Duodenal mucosa (tissue), 2 donors: ENCODE measurements at regions not wholly inside any gene's neighbourhood (a gene's known extent, or its start where the extent isn't known, plus 50 kb on each side); places are given as distances from the start of the nearest gene placed in this dataset.
A peak's percentile ranks its signal among the peaks of the same experiment; 100 is the strongest.

Source experiments
- H3K27ac ChIP-seq: one replicate; pipeline ENCODE4 v1.7.0; 2013; ENCODE audit warnings: low read depth, low read length
- H3K27me3 ChIP-seq, 2 donors: one replicate each; pipeline ENCODE4 v1.7.0; 2013; ENCODE audit warnings: low read length in 2 of 2, control low read depth in 1 of 2; ENCODE audit not compliant: insufficient read depth in 2 of 2, control insufficient read depth in 1 of 2
- H3K36me3 ChIP-seq, 2 donors: one replicate each; pipeline ENCODE4 v1.7.0; 2013; ENCODE audit warnings: low read length in 2 of 2, control low read depth in 1 of 2; ENCODE audit not compliant: insufficient read depth in 2 of 2, control insufficient read depth in 1 of 2
- H3K4me1 ChIP-seq, 2 donors: one replicate each; pipeline ENCODE4 v1.7.0; 2013; ENCODE audit warnings: low read length in 2 of 2, control low read depth in 1 of 2; ENCODE audit not compliant: insufficient read depth in 2 of 2, control insufficient read depth in 1 of 2
- H3K4me3 ChIP-seq, 2 donors: one replicate each; pipeline ENCODE4 v1.7.0; 2013; ENCODE audit warnings: low read length in 2 of 2, low read depth in 1 of 2
- H3K9ac ChIP-seq, 2 donors: one replicate each; pipeline ENCODE4 v1.7.0; 2013; ENCODE audit warnings: low read length in 2 of 2, low read depth in 1 of 2
- H3K9me3 ChIP-seq, 2 donors: one replicate each; pipeline ENCODE4 v1.7.0; 2013; ENCODE audit warnings: low read length in 2 of 2, control low read depth in 1 of 2; ENCODE audit not compliant: control insufficient read depth in 1 of 2

GRCh38 chr7:93048136-93048930 is 69.4 kb downstream of the SAMD9 start:
- H3K36me3 ChIP-seq, result no peaks in the 10 kb centered on the region
- H3K4me1 ChIP-seq, result peaks cover 1 to 6% of the 10 kb centered on the region in 2 donors
- H3K9ac ChIP-seq, result no peak overlapping the region
- H3K27me3 ChIP-seq, result no peaks in the 10 kb centered on the region
- H3K4me3 ChIP-seq, result no peak overlapping the region
- H3K27ac ChIP-seq, result no peak overlapping the region
- no peaks in the 10 kb centered on the region for H3K9me3 ChIP-seq

DNA sequence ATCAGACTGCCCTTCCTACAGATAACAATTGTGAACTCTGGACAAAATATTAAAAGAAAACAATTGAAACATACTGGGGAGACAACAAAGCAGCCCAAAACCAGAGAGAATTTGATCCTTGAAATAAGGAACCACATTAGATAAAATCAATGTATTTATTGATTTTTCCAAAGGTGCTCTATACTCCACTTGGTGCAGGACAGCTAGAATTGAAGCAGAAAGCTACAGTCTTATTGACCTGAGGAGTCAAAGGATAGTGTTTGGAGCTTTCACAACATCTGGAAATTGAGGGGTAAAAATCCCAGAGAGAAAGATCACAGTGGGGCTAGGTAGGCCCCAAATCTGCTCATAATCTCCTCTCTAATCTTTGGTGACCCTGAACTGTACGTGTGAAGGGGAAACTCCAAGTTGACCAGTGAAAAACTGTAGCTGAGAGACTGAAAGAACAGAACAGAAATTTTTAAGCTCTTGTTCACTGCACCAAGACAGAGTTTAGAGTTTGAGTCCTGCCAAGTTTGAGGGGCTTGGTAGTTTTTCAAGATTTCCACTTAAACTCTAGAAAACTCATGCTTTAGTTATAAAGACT is 70.2 kb downstream of the SAMD9 start:
- peaks cover 3 to 5% of the 10 kb centered on the region in 2 donors for H3K4me1 ChIP-seq
- H3K9ac ChIP-seq, result no peak overlapping the region
- no peaks in the 10 kb centered on the region for H3K27me3 ChIP-seq
- H3K9me3 ChIP-seq, result no peaks in the 10 kb centered on the region
- no peak overlapping the region for H3K4me3 ChIP-seq
- H3K36me3 ChIP-seq, result no peaks in the 10 kb centered on the region
- H3K27ac ChIP-seq, result no peak overlapping the region

GRCh38 chr7:93046641-93047040 is 71.1 kb downstream of the SAMD9 start:
- Histone ChIP-seq H3K9ac (no peak overlapping the region), H3K4me3 (no peak overlapping the region), H3K27ac (no peak overlapping the region), H3K27me3 (no peaks in the 10 kb centered on the region), H3K4me1 (peaks cover 3 to 5% of the 10 kb centered on the region in 2 donors), H3K9me3 (no peaks in the 10 kb centered on the region), H3K36me3 (no peaks in the 10 kb centered on the region)

GRCh38 chr7:93044147-93044810 is 73.5 kb downstream of the SAMD9 start:
- H3K27me3 ChIP-seq, result no peaks in the 10 kb centered on the region
- no peak overlapping the region for H3K9ac ChIP-seq
- peaks cover 3 to 5% of the 10 kb centered on the region in 2 donors for H3K4me1 ChIP-seq
- H3K9me3 ChIP-seq, result no peaks in the 10 kb centered on the region
- no peak overlapping the region for H3K4me3 ChIP-seq
- no peaks in the 10 kb centered on the region for H3K36me3 ChIP-seq
- no peak overlapping the region for H3K27ac ChIP-seq

GRCh38 chr7:93043385-93043985 is 74.3 kb downstream of the SAMD9 start:
- peaks cover 3 to 5% of the 10 kb centered on the region in 2 donors for H3K4me1 ChIP-seq
- H3K27me3 ChIP-seq, result no peaks in the 10 kb centered on the region
- peak overlapping the region in 1 of 2 donors; percentile 18 for H3K9ac ChIP-seq
- no peaks in the 10 kb centered on the region for H3K36me3 ChIP-seq
- no peaks in the 10 kb centered on the region for H3K9me3 ChIP-seq
- H3K27ac ChIP-seq, result no peak overlapping the region
- peak overlapping the region; percentile 44 to 60 for H3K4me3 ChIP-seq

GRCh38 chr7:93040355-93040754 is 77.4 kb downstream of the SAMD9 start:
- H3K4me1 ChIP-seq, result peaks cover 3 to 11% of the 10 kb centered on the region in 2 donors
- H3K27me3 ChIP-seq, result no peaks in the 10 kb centered on the region
- no peak overlapping the region for H3K4me3 ChIP-seq
- H3K36me3 ChIP-seq, result no peaks in the 10 kb centered on the region
- no peak overlapping the region for H3K27ac ChIP-seq
- H3K9me3 ChIP-seq, result no peaks in the 10 kb centered on the region
- H3K9ac ChIP-seq, result no peak overlapping the region

GRCh38 chr7:93039786-93040185 is 78.0 kb downstream of the SAMD9 start:
- peaks cover 3 to 11% of the 10 kb centered on the region in 2 donors for H3K4me1 ChIP-seq
- no peak overlapping the region for H3K9ac ChIP-seq

DNA sequence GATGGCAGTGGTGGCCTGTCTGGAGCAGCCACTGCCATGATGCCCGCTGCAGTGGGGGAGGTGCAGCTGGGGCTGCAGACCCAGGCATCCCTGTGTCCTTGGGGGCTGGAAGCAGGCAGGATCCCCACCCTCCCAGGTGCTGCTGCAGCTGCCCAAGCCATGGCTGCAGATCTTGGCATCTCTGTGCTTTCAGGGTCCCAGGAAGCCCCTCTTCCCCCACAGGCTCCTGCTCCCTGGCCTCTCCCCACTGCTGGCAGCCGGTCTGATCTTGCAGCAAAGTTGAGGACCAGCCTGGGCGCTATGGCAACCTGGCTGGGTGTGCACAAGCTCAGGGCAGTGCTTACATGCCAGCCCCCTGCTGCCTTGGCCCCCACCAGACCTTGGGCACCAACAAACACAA is 78.5 kb downstream of the SAMD9 start:
- peaks cover 3 to 11% of the 10 kb centered on the region in 2 donors for H3K4me1 ChIP-seq
- H3K4me3 ChIP-seq, result no peak overlapping the region
- H3K27me3 ChIP-seq, result no peaks in the 10 kb centered on the region
- no peak overlapping the region for H3K27ac ChIP-seq
- no peaks in the 10 kb centered on the region for H3K9me3 ChIP-seq
- H3K9ac ChIP-seq, result no peak overlapping the region
- no peaks in the 10 kb centered on the region for H3K36me3 ChIP-seq

More at GRCh38 chr7:93039786-93040185, 78.0 kb downstream of the SAMD9 start:
- Histone ChIP-seq H3K36me3 (no peaks in the 10 kb centered on the region), H3K4me3 (no peak overlapping the region), H3K9me3 (no peaks in the 10 kb centered on the region), H3K27me3 (no peaks in the 10 kb centered on the region), H3K27ac (no peak overlapping the region)

DNA sequence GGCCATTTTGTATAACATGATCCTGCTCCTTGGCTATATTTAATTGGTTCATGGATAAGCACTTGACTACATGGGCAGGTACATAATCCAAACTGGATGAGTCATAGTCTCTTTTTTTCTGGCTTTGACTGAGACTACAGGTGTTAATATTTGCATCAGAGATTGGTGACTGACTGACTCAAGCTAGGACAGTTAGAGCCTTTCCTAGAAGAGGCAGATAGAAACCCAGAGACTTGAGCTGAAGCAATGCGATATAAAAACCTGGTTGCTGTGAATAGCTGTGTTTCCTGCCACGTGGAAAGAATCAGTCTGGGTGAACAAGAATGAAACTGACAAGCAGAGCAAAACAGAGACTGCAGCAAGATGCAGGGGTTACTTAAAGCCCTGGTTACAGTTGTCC is 81.0 kb downstream of the SAMD9 start:
- H3K27me3 ChIP-seq, result no peaks in the 10 kb centered on the region
- no peak overlapping the region for H3K27ac ChIP-seq
- H3K9me3 ChIP-seq, result peaks cover under 1% of the 10 kb centered on the region in 2 donors
- no peak overlapping the region for H3K4me3 ChIP-seq
- no peaks in the 10 kb centered on the region for H3K36me3 ChIP-seq
- peaks cover 0 to 6% of the 10 kb centered on the region in 2 donors for H3K4me1 ChIP-seq
- no peak overlapping the region for H3K9ac ChIP-seq

GRCh38 chr7:93036149-93036640 is 81.6 kb downstream of the SAMD9 start:
- no peak overlapping the region for H3K9ac ChIP-seq
- peaks cover 0 to 6% of the 10 kb centered on the region in 2 donors for H3K4me1 ChIP-seq
- no peak overlapping the region for H3K27ac ChIP-seq
- H3K27me3 ChIP-seq, result no peaks in the 10 kb centered on the region
- peaks cover 4 to 5% of the 10 kb centered on the region in 2 donors for H3K9me3 ChIP-seq
- no peak overlapping the region for H3K4me3 ChIP-seq
- no peaks in the 10 kb centered on the region for H3K36me3 ChIP-seq
